H1 (cell line): ENCODE measurements at regions not wholly inside any gene's neighbourhood (a gene's known extent, or its start where the extent isn't known, plus 50 kb on each side); places are given as distances from the start of the nearest gene placed in this dataset.

Experiments
- CTCF ChIA-PET: fragments of 300-600 bp; sonication (Branson Sonifier 250); formaldehyde crosslinking; loops from one replicate; lab custom pipeline; 2021; ENCODE audit not compliant: partially characterized antibody; lab: Charles Lee
- POLR2A ChIA-PET: fragments of 300-600 bp; sonication (Branson Sonifier 250); formaldehyde crosslinking; loops from one replicate; lab custom pipeline; 2021; ENCODE audit warnings: inconsistent platforms; ENCODE audit not compliant: partially characterized antibody; lab: Charles Lee
- DNase-seq, 2 experiments: peaks; one replicate each; pipeline versions ENCODE4 v3.0.0 to v3.0.0-alpha.2; 2010 to 2022; ENCODE audit warnings: low spot score in 2 of 2, low read depth in 1 of 2, mixed read lengths in 1 of 2
- FAIRE-seq: peaks from 2 replicates; lab custom pipeline; 2011; peaks lifted over from hg19 to GRCh38; lab: Jason Lieb, UNC
- H2AFZ ChIP-seq: 2 replicates; pipeline ENCODE4 v1.8.1; 2012; ENCODE audit warnings: low read length, inconsistent platforms
- H2AK5ac ChIP-seq: 2 replicates; pipeline ENCODE4 v1.6.1; 2013; ENCODE audit warnings: low read depth, low read length
- H2BK120ac ChIP-seq: replicated peaks from 2 replicates; pipeline ENCODE3; 2013; ENCODE audit warnings: low read depth, low read length, inconsistent platforms
- H2BK12ac ChIP-seq: 2 replicates; pipeline ENCODE4 v1.6.1; 2013; ENCODE audit warnings: low read depth, low read length
- H2BK15ac ChIP-seq: 2 replicates; pipeline ENCODE4 v1.6.1; 2013; ENCODE audit warnings: low read length
- H2BK20ac ChIP-seq: 2 replicates; pipeline ENCODE4 v1.6.1; 2013; ENCODE audit warnings: low read length
- H2BK5ac ChIP-seq: 2 replicates; pipeline ENCODE4 v1.6.1; 2013; ENCODE audit warnings: low read depth, low read length
- H3K14ac ChIP-seq: 2 replicates; pipeline ENCODE4 v1.6.1; 2013; ENCODE audit warnings: inconsistent platforms; ENCODE audit not compliant: insufficient read length
- H3K18ac ChIP-seq: 2 replicates; pipeline ENCODE4 v1.6.1; 2013; ENCODE audit warnings: low read length; ENCODE audit errors: extremely low read depth
- H3K23ac ChIP-seq: 2 replicates; pipeline ENCODE4 v1.6.1; 2013; ENCODE audit warnings: inconsistent platforms; ENCODE audit not compliant: insufficient read length
- H3K23me2 ChIP-seq: 2 replicates; pipeline ENCODE4 v1.6.1; 2013; ENCODE audit warnings: low read depth, low read length
- H3K27ac ChIP-seq: 2 replicates; pipeline ENCODE4 v1.6.1; 2011; ENCODE audit warnings: low read depth, low read length, inconsistent platforms
- H3K27me3 ChIP-seq, 4 experiments: replicated peaks in 1 of 4; 1 replicate in 1 of 4; 2 replicates in 3 of 4; pipeline versions ENCODE4 v1.6.1 to v1.8.1; 2011 to 2013; ENCODE audit warnings: low read length in 3 of 4, mild to moderate bottlenecking in 3 of 4, inconsistent platforms in 2 of 4, mixed read lengths in 2 of 4, moderate library complexity in 1 of 4; ENCODE audit not compliant: control insufficient read depth in 3 of 4, insufficient read depth in 3 of 4; ENCODE audit errors: extremely low read depth in 1 of 4
- H3K36me3 ChIP-seq, 4 experiments: 2 replicates each; pipeline versions ENCODE4 v1.6.1 to v1.8.1; 2011 to 2013; ENCODE audit warnings: mild to moderate bottlenecking in 4 of 4, low read length in 3 of 4, moderate library complexity in 2 of 4, control low read depth in 1 of 4, inconsistent platforms in 1 of 4; ENCODE audit not compliant: insufficient read depth in 4 of 4, control insufficient read depth in 2 of 4
- H3K4ac ChIP-seq: replicated peaks from 2 replicates; pipeline ENCODE3; 2013; ENCODE audit warnings: low read length, low read depth, mixed read lengths, inconsistent platforms; ENCODE audit not compliant: insufficient read length
- H3K4me1 ChIP-seq, 4 experiments: replicated peaks in 1 of 4; 1 replicate in 1 of 4; 2 replicates in 3 of 4; pipeline versions ENCODE4 v1.6.1 to v1.8.1; 2011 to 2013; ENCODE audit warnings: low read length in 3 of 4, inconsistent platforms in 2 of 4, mixed read lengths in 1 of 4; ENCODE audit not compliant: insufficient read depth in 4 of 4, control insufficient read depth in 3 of 4
- H3K4me2 ChIP-seq, 2 experiments: 2 replicates each; pipeline versions ENCODE4 v1.6.1 to v1.8.1; 2011 to 2013; ENCODE audit warnings: low read depth in 2 of 2, low read length in 2 of 2, control low read depth in 1 of 2, inconsistent platforms in 1 of 2, mild to moderate bottlenecking in 1 of 2; ENCODE audit not compliant: insufficient read depth in 1 of 2
- H3K4me3 ChIP-seq, 4 experiments: fragments of 200-600, 300-600 bp in 1 of 4; sonication (generic), shearing (Covaris generic), sonication (Bioruptor Twin) in 1 of 4; 2 replicates each; pipeline versions ENCODE4 v1.5.1 to v1.8.1; 2011 to 2016; ENCODE audit warnings: low read length in 4 of 4, low read depth in 3 of 4, control low read depth in 2 of 4, inconsistent platforms in 2 of 4, mild to moderate bottlenecking in 2 of 4, mixed read lengths in 1 of 4, moderate library complexity in 1 of 4; ENCODE audit not compliant: insufficient read depth in 2 of 4; ENCODE audit errors: extremely low read depth in 1 of 4
- H3K56ac ChIP-seq: replicated peaks from 2 replicates; pipeline ENCODE3; 2013; ENCODE audit warnings: low read depth, mild to moderate bottlenecking, mixed read lengths, low read length, inconsistent platforms; ENCODE audit not compliant: insufficient read length
- H3K79me1 ChIP-seq: 2 replicates; pipeline ENCODE4 v1.6.1; 2013; ENCODE audit warnings: low read depth, low read length, control low read depth
- H3K79me2 ChIP-seq, 2 experiments: 2 replicates each; pipeline versions ENCODE4 v1.6.1 to v1.8.1; 2012 to 2013; ENCODE audit warnings: low read length in 2 of 2, mild to moderate bottlenecking in 2 of 2, inconsistent platforms in 1 of 2; ENCODE audit not compliant: insufficient read depth in 2 of 2, control insufficient read depth in 1 of 2
- H3K9ac ChIP-seq, 4 experiments: replicated peaks in 1 of 4; 1 replicate in 1 of 4; 2 replicates in 3 of 4; pipeline versions ENCODE4 v1.6.1 to v1.8.1; 2011 to 2013; ENCODE audit warnings: low read depth in 3 of 4, low read length in 3 of 4, control low read depth in 2 of 4, mild to moderate bottlenecking in 2 of 4, moderate library complexity in 2 of 4, inconsistent platforms in 1 of 4; ENCODE audit errors: extremely low read depth in 1 of 4
- H3K9me3 ChIP-seq, 2 experiments: 2 replicates each; pipeline versions ENCODE4 v1.6.1 to v1.8.1; 2012 to 2013; ENCODE audit warnings: mild to moderate bottlenecking in 2 of 2, moderate library complexity in 2 of 2, control low read depth in 1 of 2, inconsistent platforms in 1 of 2, low read depth in 1 of 2, low read length in 1 of 2, mixed read lengths in 1 of 2; ENCODE audit not compliant: insufficient read depth in 2 of 2
- H4K20me1 ChIP-seq, 2 experiments: replicated peaks in 1 of 2; 2 replicates each; pipeline versions ENCODE3 to v1.8.1; 2011 to 2013; ENCODE audit warnings: inconsistent platforms in 2 of 2, low read length in 2 of 2, mild to moderate bottlenecking in 1 of 2; ENCODE audit not compliant: insufficient read depth in 2 of 2, control insufficient read depth in 1 of 2
- H4K5ac ChIP-seq: 2 replicates; pipeline ENCODE4 v1.6.1; 2013; ENCODE audit warnings: low read length, low read depth, mixed read lengths, inconsistent platforms; ENCODE audit not compliant: insufficient read length
- H4K8ac ChIP-seq: 2 replicates; pipeline ENCODE4 v1.8.0; 2013; ENCODE audit warnings: mild to moderate bottlenecking, moderate library complexity, low read length, inconsistent platforms; ENCODE audit not compliant: insufficient read depth; ENCODE audit errors: extremely low read depth
- H4K91ac ChIP-seq: replicated peaks from 2 replicates; pipeline ENCODE3; 2013; ENCODE audit warnings: low read length, mixed read lengths, inconsistent platforms; ENCODE audit not compliant: insufficient read length
- ATF3 ChIP-seq: IDR thresholded peaks from 2 replicates; pipeline ENCODE4 v1.6.1; 2011; ENCODE audit warnings: low read depth, mild to moderate bottlenecking, low read length; ENCODE audit not compliant: insufficient read depth
- CREB1 ChIP-seq: IDR thresholded peaks from 2 replicates; pipeline ENCODE4 v1.6.1; 2012; ENCODE audit warnings: inconsistent platforms
- FOSL1 ChIP-seq: IDR thresholded peaks from 2 replicates; pipeline ENCODE4 v1.6.1; 2011; ENCODE audit warnings: mild to moderate bottlenecking, low read depth, low read length, moderate library complexity; ENCODE audit not compliant: insufficient read depth
- GTF2F1 ChIP-seq: IDR thresholded peaks from 2 replicates; pipeline ENCODE4 v1.6.1; 2012; ENCODE audit warnings: low read depth, low read length, improper control_type of control experiment, borderline replicate concordance
- KDM5A ChIP-seq: fragments of 200-600 bp; IDR thresholded peaks from 2 replicates; pipeline ENCODE4 v1.7.1; 2012; ENCODE audit warnings: mild to moderate bottlenecking, low read length, inconsistent platforms, mixed read lengths
- MAFK ChIP-seq: IDR thresholded peaks from 2 replicates; pipeline ENCODE4 v1.6.1; 2012; ENCODE audit warnings: low read depth, mild to moderate bottlenecking, improper control_type of control experiment, low read length
- PHF8 ChIP-seq: fragments of 200-600 bp; sonication (generic); conservative IDR thresholded peaks from 2 replicates; pipeline ENCODE4 v1.7.1; 2012; ENCODE audit warnings: low read depth, mild to moderate bottlenecking, inconsistent platforms, low read length, moderate library complexity
- RFX5 ChIP-seq: IDR thresholded peaks from 2 replicates; pipeline ENCODE4 v1.6.1; 2011; ENCODE audit warnings: low read depth, low read length, improper control_type of control experiment, borderline replicate concordance
- RXRA ChIP-seq: IDR thresholded peaks from 2 replicates; pipeline ENCODE4 v1.6.1; 2011; ENCODE audit warnings: low read depth, mild to moderate bottlenecking, low read length, moderate library complexity; ENCODE audit not compliant: insufficient read depth
- SAP30 ChIP-seq: fragments of 300-600 bp; sonication (generic); IDR thresholded peaks from 2 replicates; pipeline ENCODE4 v1.7.1; 2012; ENCODE audit warnings: low read length, moderate library complexity, mild to moderate bottlenecking, inconsistent platforms; ENCODE audit not compliant: insufficient read depth, insufficient replicate concordance
- SIRT6 ChIP-seq: IDR thresholded peaks from one replicate; pipeline ENCODE4 v1.7.1; 2012; ENCODE audit warnings: low read length, inconsistent platforms
- SRF ChIP-seq: IDR thresholded peaks from 2 replicates; pipeline ENCODE4 v1.6.1; 2011; ENCODE audit warnings: mild to moderate bottlenecking, low read depth, low read length, moderate library complexity
- TBP ChIP-seq: IDR thresholded peaks from 2 replicates; pipeline ENCODE4 v1.6.1; 2011; ENCODE audit warnings: low read depth, low read length, improper control_type of control experiment
- WGBS, 2 experiments: shearing (Covaris generic) in 1 of 2; methylation state at CpG; one replicate each; pipeline versions ENCODE4 v1.1.6 to v1.1.7; 2013 to 2015; ENCODE audit warnings: low lambda C conversion rate in 2 of 2, mixed read lengths in 2 of 2, inconsistent platforms in 1 of 2, low coverage in 1 of 2, missing lambda C conversion rate in 1 of 2; ENCODE audit not compliant: insufficient replicate concordance in 2 of 2, insufficient coverage in 1 of 2, insufficient read length in 1 of 2; ENCODE audit errors: extremely low coverage in 1 of 2, missing lambda C conversion rate in 1 of 2; 5-methylcytosine and 5-hydroxymethylcytosine counted together

- Histone ChIP-seq H3K23ac (no peak overlapping the region), H4K20me1 (no peaks in the 10 kb centered on the region), H3K36me3 (peaks cover 0 to 11% (median 0%) of the 10 kb centered on the region in 4 experiments; a peak in 2 of 8 replicates), H3K4ac (no peak overlapping the region), H3K9me3 (peaks cover 15 to 17% of the 10 kb centered on the region in 2 experiments), H4K5ac (no peak overlapping the region), H3K14ac (no peak overlapping the region), H3K79me2 (no peaks in the 10 kb centered on the region), H3K23me2 (no peaks in the 10 kb centered on the region; the same call in 1 of the 2 replicates), H2BK20ac (no peak overlapping the region), H3K18ac (no peak overlapping the region), H3K27ac (no peak overlapping the region), H4K8ac (no peak overlapping the region), H2BK15ac (no peak overlapping the region), H2AK5ac (no peak overlapping the region), H4K91ac (no peak overlapping the region), H3K27me3 (no peaks in the 10 kb centered on the region), H3K4me3 (no peak overlapping the region), H2BK120ac (no peak overlapping the region), H2AFZ (no peak overlapping the region), H3K9ac (no peak overlapping the region), H3K79me1 (no peaks in the 10 kb centered on the region), H3K4me1 (no peaks in the 10 kb centered on the region), H2BK12ac (no peak overlapping the region), H2BK5ac (no peak overlapping the region), H3K56ac (no peak overlapping the region), H3K4me2 (no peak overlapping the region)
- FAIRE-seq (no peak), DNase-seq (no peak)
- WGBS, 2 experiments = 83% methylated on average over 1 of the region's 1 CpG; no CpG with 5 or more reads in 1 of the 2 experiments
- TF ChIP-seq KDM5A = no peak
- no peak for TF ChIP-seq TBP
- TF ChIP-seq PHF8 = no peak
- TF ChIP-seq RXRA = no peak
- no peak for TF ChIP-seq SIRT6
- no peak for TF ChIP-seq RFX5
- no peak for TF ChIP-seq FOSL1
- TF ChIP-seq SAP30 = no peak
- TF ChIP-seq SRF = no peak
- no peak for TF ChIP-seq CREB1
- no peak for TF ChIP-seq MAFK
- TF ChIP-seq GTF2F1 = no peak
- no peak for TF ChIP-seq ATF3
- CTCF ChIA-PET = interaction anchor here (1.1 to 3.2 kb wide), 3 partner anchors 18 to 58 kb away, joined by 4 to 10 read pairs (median 6); no protein-coding TSS in a partner anchor
- POLR2A ChIA-PET = no interaction called here
Observed at GRCh38 chr1:185653615-185654014, 80.6 kb upstream of the HMCN1 start.
